ENCODE measurements at regions not wholly inside any gene's neighbourhood (a gene's known extent, or its start where the extent isn't known, plus 50 kb on each side); places are given as distances from the start of the nearest gene placed in this dataset.

DNA sequence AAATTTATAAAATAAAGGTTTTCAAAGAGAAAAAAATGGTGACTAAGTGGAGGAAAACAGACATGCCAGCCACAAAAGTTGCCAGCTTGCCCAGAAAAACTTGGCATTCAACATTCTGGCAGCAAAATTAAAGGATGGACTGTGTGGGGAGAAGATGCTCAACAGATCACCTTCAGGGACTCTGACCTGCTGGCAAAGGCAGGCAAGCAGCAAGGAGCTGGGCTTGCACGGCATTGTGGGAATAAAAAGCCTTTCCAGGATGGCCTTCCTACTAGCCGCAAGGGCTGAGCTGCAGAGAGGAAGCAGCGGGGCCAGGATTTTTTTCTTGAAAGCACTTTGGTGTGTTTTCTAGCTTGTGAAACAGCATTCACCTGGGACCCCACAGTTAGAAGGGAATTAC is 101.9 kb upstream of the CACNA2D3 start:
- DNase-seq = no peak

DNA sequence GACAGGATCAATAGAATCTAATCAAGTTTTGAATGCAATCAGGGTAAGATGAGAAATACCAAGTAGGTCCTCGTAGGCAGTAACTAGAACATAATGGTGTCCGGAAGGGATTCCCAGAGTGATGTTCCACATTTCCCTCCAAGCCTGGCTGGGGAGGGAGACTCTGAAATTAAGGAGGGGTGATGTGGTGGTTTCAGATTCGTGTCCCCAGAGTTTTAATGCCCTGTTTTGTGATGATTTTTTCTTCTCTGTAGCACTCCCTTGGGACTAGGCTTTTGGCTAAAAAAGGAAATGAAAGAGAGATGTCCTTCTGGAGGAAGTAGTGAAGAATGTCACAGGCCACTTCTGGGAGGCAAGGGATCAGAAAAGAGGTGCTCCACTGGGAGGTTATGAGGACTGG is 108.3 kb upstream of the CACNA2D3 start:
- DNase-seq = no peak

DNA sequence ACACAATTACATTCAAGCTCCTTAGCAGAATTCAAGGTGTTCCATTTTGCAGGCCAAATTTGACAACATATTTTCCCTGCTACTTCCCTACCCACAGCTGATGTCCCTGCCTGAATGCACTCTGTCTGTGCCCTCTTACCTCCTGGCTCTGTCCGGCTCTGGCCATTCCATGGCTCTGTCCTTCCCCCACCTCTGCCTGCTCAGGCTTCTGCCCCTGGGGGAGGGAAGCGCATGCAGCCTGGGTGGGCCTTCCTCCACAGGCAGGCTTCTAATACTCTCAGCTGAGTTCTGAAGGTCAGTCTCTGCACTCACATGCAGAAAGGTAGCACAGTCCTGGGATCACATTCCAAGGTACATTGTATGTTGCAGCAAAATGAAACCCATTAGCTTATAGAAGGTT is 113.6 kb upstream of the CACNA2D3 start:
- DNase-seq = no peak

DNA sequence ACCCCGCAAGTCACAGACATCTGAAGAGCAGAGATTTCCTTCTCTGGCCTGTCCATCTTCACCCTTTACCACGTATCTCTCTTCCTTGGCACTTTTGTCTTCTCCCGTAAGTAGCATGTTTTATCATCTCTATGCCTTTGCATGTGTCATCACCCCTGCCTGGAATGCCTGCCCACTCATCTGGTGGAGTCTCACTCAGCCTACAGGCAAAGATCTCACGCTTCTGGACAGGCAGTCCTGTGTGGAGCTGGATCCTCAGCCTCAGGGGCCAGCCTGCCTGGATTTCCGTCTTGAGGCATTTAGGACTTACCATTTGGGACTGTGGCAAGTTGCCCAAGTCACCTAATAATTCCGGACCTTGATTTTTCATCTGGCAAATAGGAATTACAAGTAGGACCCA is 114.3 kb upstream of the CACNA2D3 start:
- DNase-seq = no peak

DNA sequence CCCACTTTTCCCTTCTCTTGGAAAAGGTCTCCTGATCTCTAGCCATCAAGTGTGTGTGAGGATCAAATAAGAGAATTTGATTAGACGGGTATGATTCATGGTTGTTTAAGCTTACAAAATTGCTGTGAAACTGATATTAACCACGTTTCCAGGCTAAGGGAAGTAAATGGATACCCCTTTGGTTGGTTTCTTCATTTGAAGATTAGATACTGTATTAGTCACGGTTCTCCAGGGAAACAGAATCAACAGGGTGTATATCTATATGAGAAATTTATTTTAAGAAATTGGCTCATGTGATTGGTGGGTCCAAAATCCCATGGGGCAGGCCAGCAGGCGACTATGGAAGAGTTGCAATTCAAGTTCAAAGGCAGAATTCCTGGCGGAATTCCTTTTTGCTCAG is 112.7 kb upstream of the SELENOK start:
- no peak for DNase-seq

DNA sequence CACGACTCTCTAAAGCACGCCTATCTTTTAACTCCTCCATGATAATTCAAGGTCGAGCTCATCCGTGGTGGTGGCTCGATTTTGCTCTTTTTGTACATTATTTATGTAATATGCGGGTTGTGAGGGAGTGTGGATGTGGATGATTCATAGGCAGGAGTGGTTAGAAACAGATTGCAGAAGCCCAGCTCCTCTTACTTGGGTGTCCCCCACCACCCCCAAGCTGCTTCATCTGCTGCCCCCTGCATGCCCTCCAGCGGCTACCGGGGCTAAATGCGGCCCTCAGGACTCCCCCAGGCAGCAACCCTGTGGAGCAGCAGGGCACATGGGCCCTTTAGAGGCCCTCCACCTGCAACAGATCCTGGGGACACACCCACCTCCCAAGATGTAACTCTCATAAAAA is 111.5 kb upstream of the SELENOK start:
- DNase-seq = no peak

DNA sequence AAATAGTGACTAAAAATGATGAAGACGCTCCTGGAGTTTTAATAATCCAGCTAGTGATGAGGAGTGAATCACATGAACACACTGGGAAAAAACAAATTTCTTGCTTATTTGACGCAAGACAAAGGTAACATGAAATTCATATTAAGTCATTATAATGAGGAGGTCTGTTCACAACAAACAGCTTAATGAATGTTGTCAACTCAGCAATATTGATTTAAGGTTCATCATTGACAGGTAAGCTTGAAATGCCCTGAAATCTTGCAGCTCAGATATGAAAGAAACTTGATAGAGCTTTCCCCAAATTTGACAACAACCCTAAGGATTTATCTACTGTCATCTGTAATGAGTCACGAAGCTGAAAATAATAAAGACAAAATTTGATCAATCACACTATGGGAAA is 108.1 kb upstream of the SELENOK start:
- no peak for DNase-seq

DNA sequence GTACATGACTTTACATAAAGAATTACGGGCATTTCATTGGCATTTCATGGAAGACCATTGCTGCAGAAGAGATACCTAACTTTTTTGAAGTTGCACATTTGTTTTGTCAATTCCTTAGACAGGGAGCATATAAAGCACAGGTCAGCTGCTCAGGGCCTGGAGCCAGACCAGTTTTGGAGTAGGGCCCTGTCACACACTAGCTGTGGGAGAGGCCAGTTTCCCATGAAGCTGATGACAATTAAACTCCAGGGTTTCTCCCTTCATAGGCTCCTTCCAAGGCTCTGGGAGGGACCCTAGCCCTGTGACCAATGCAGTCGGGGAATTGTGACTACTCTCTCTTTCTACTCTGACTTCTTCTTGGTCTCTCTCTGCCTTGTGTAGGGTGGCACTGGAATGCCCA is 107.3 kb upstream of the SELENOK start:
- no peak for DNase-seq

DNA sequence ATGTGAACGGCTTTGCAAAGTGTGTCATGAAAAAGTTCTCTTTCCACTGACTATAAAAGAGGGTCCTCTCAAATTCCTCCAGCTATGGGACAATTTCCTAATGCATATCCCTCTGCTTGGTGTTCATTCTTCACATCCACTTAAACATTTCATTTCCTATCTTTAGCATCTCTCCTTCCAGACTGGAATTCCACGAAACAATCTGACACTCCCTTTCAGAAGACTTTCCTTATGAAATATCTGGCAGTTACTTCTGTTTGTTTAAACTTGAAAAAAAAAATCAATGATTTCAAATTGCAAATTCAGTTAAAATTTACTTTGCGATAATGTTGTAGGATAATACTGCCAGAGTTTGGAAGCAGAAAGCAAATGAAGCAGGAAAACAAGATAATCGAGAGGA is 105.8 kb upstream of the SELENOK start:
- no peak for DNase-seq

DNA sequence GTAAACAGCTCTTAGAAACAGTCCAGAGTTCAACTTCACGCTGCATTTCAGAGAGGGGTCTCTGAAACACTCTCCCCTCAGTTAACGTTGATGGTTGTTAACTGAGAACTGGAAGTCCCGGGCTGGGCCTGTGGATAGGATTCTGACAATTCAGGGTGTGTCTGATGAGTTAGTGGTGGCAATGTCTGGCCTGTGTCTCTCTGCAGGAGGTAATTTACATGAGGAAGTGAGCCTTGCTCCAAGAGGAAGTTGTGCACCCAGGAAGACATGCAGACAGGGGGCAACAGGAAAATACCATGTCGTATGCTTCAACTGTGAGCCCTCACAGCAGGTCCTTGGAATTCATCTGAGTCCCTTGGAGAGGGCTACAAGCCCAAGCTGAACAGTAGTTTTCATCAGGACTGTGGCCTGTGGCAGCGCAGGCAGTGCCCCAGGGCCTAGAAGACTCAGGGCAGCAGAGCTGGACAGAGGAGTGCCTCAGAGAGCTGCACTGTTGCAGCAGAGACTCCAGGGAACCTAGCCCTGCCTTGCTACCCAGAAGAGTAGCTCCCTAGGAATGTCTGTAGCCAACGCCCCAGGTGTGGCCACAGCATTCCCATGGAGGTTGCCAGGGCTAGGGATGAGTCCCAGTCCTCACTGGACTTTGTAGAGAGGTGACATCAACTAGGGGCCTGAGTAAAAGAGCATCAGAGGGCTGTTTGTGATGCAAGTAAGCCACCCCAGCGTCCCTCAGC is 104.6 kb upstream of the SELENOK start:
- DNase-seq = no peak

DNA sequence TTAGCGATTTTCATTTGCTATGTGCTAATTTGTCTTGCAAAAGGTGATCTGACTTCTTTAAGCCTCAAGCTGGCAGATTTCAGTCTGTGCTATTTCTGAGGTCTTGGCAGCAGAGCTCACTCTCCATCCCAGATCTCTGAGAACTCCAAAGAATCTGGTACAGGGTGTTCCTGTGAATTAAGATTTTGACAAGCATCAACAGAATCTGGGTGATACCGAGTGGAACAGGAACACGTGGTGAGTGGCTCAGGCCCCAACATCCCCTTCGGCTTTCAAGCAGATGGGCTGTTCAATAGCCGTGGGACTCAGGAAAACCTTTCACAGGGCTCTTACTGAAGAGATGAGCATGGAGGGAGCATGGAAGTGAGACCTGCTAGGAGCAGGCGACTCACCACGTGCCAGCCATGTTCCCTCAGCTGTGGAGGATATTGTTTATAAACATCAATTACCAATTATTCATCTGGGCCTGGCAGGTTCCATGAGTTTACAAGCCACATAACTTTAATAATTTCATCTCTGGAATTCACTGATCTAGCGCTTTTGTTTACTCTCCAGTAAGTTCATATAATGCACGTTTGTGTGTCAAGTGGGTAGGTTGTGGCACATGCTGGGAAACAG is 103.4 kb upstream of the SELENOK start:
- DNase-seq = no peak

DNA sequence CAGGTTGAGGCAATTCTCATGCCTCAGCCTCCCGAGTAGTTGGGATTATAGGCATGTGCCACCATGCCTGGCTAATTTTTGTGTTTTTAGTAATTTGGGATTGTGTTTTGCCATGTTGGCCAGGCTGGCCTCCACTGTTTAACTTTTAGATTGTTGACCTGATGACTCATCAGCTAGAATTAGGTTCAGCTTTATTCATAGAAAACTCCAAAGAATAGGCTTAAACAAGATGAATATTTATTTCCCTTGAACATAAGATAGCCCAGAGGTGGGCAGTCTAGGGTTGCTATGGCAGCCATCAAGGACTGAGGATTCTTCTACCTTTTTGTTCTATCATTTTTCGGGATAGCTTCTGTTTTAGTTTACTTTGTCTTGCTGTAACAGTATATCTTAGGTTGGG is 99.6 kb upstream of the SELENOK start:
- DNase-seq = no peak

DNA sequence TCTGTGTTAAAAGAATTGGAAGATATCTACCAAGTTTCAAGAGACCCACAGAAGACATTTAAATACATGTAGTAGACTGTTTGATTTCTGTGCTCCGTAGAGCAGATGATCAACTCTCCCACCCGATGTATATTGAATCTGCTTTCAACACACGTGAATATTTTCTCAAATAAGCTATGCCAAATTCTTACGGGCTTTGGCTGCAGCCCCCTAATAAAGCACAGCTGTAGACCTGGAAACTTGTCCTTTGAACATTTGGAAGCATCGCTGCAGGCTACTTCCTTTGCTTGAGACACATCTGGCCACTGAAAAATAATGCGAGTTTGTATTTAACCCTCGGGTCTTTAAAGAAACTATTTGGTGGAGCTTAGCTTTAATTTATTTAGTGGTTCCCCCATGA is 98.3 kb upstream of the SELENOK start:
- no peak for DNase-seq

DNA sequence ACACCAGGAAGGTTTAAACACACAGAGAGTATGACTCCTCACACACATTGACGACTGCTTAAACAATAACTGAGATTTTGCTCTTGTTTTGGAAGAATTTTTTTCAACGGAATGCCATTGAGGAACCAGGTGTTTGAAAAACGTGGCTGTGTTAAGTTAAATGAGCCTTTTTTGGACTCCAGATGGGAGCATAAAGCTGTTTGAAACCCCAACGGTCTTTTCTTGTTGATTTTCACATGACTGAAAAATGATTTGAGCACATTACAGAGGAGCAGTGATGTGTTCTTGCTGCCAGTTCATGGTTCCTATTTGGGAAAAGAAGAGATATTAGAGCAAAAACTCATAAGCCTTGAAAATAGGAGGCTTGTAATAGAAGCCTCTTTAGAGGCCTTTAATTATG is 97.8 kb upstream of the SELENOK start:
- DNase-seq = no peak

DNA sequence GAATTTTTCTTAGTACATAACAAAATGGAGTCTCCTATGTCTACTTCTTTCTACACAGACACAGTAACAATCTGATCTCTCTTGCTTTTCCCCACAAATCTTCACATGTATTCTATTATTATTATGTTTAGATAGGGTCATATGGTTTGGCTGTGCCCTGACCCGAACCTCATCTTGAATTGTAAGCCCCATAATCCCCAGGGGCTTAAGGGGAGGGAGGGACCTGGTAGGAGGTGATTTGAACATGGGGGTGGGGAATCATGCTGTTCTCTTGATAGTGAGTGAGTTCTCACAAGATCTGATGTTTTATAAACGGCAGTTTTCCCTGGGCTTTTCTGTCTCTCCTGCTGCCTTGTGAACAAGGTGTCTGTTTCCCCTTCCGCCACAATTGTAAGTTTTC is 86.7 kb upstream of the SELENOK start:
- no peak for DNase-seq

DNA sequence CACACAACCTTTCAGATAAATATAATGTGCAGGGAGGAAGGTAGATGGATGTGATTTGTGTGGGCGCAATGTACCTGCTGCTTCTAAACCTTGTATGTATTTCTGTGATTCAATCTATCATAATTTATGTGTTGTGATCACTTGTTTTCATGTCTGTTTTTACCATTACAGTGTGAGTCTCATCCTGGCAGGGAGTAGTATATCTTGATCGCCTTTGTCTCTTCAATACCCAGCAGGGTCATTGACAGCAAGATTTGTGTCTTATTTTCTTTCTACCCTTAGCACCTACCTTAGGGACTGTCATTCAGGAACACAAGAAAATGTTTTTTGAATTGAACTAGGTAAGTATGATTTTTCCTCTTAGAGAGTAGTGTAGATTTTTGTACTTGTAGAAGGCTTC is 83.7 kb upstream of the SELENOK start:
- no peak for DNase-seq

DNA sequence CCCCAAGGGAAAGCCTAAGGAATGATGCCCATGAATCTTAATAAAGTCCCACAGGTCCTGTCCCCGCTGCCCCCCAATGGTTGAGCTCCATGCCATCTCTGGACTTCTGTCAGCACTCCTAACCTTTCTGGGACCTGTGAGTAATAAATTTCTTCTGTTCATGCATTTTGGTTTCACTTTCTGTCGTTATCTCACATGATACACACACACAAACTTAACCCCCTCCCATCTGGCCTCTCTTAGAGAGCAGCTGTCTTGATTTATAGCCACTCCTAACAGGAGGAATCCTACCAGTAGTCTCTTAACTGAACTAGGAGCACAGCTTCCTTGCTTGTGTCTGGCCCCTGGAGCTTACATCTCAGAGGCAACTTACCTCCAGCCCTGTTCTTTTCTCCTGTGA is 82.7 kb upstream of the SELENOK start:
- DNase-seq = no peak

DNA sequence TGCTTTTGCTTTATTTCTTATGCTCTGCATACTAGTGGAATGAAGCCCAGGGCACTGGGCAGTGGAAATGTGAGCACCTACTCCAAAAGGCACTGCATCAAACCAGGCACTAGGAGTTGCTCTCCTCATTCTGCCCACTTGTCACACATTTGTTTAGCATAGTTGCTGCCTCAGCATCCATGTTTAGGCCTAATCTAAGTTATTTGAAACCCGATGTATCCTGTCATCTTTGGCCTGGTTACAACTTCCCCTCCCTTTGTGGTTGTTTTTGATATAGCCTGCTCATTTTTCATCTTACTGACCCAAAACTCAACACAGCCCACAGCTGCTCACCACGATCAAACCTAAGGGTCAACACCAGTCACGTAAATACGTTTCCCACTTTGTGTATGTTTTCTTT is 82.2 kb upstream of the SELENOK start:
- no peak for DNase-seq

DNA sequence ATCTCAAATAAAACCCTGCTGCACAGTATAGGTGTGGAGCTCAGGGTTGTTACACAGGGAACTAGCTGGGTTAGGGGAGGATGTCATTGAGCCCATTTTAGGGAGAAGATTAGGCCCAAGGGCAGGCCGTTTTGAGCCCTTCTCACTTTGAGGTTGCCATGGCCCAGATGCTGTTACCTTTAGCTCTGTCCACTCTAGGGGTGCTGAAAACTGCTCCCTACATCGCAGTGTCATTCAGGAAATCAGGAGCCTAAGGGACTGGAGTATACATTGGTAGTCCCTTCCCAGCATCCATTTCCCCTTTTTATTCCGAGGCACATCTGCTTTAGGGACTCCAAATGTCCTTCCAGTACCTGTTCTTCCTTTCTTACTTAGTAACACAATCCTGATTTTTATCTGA is 79.0 kb upstream of the SELENOK start:
- DNase-seq = no peak

DNA sequence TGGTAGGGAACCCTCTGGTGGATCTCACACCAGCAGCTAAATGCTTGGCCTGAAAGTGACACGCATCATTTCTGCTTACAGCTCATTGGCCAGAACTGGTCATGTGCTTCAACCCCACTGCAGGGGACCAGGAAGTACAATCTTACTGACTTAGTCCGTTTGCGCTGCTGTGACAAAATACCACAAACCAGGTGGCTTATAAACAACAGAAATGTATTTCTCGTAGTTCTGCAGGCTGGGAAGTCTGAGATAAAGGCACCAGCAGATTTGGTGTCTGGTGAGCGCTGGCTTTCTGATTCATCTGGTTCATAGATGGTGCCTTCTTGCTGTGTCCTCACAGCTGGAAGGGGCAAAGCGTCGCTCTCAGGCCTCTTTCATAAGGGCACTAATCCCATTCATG is 77.4 kb upstream of the SELENOK start:
- DNase-seq = no peak

DNA sequence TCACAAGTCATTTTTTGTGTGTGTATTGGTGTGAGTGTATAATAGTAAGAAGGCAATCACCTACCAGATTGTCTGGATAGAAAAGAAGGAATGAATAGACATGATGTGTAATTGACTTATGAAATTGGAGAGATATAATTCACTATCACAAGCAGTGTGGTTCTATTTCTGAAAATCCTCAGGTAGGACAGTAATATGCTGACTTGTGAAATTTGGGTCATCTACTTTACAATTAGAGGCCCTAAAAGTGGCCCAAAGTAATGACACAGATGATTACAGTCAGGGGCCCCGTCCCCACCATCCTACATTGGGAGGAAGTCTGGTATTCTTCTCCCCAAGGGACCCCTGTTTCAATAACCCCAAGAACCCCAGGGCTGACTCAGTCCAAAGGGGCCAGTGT is 73.6 kb upstream of the SELENOK start:
- DNase-seq = no peak

DNA sequence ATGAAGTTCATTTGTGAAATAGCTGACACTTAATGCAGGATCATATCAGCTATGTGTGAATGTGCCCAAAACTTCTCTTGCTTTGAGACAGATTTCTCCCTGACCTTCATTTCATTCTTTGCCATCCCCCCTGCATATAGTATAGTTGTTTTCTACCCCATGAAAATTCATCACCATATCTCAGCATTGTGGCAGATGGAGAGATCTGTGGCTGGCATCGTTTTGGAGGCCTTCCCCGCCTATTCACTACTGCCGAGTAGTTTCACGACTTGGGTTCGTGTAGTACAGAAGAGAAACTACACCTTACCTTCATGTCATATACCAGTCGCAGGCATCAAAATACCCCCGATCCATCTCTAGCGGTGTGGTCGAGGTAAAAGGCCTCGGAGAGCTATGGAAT is 66.2 kb upstream of the SELENOK start:
- no peak for DNase-seq

DNA sequence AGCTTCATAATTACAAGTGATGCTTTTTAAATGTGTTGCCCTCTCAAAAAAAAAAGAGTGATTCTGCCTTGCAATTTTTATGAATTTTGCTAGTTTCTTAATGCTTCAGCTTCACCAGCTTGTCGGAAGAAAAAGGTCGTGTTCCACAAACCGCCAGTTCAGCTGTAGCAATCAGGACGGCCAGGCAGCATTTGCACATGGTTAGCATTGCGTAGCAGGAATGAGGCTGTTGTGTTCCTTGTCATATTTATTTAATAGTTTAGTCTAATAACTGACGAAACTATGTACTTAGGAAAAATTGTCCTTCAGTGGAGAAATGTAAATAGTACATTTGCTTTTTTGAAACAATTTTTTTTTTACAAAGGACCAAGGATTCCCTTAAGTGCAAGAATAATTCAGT is 64.9 kb upstream of the SELENOK start:
- no peak for DNase-seq

DNA sequence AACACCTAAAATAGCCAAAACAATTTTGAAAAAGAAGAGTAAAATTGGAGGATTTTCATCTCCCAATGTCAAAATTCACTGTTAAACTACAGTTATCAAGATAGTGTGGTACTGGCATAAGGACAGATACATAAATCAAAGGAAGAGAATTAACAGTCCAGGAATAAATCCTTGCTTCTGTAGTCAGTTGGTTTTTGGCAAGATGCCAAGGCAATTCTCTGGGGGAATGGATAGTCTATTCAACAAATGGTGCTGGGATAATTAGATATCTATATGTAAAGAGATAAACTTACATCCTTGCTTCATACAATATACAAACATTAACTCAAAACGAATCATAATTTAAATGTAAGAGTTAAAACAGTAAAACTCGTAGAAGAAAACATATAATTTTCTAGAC is 57.9 kb upstream of the SELENOK start:
- peak; percentile 13 to 34 for DNase-seq

DNA sequence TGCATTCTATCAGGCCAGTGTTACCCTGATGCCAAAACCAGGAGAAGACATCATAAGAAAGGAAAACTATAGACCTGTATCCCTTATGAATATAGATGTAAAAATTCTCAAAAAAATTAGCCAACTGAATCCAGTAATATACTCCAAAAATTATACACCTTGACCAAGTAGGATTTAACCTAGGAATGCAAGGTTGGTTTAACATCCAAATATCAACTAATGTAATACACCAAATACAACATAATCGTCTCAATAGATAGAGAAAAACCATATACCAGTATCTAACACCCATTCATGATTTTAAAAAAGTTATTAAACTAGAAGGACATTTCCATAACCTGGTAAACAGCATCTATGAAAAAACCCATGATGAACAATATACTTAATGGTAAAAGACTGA is 56.5 kb upstream of the SELENOK start:
- DNase-seq = no peak

All from SHP77 (cell line).